ENCODE measurements at regions not wholly inside any gene's neighbourhood (a gene's known extent, or its start where the extent isn't known, plus 50 kb on each side); places are given as distances from the start of the nearest gene placed in this dataset.

GRCh38 chr2:212752730-212753351, 214.2 kb upstream of the ERBB4 start:
- TF ChIP-seq POLR2AphosphoS5 (IDR thresholded peaks at IDR 0.05; ENCODE audit: insufficient read depth, low read depth, low read length) (no peak), POLR2A (IDR thresholded peaks at IDR 0.05; ENCODE audit: low read depth, low read length) (no peak), CTCF (IDR thresholded peaks at IDR 0.05; ENCODE audit: extremely low read depth in 1 of 2, insufficient read depth in 1 of 2, low read depth in 1 of 2, low read length in 2 of 2) (no peak), EZH2 (IDR thresholded peaks at IDR 0.05; ENCODE audit: borderline replicate concordance, low read depth, low read length, severe bottlenecking) (no peak), MYC (IDR thresholded peaks at IDR 0.05; ENCODE audit: low read depth, low read length) (no peak), JUN (IDR thresholded peaks at IDR 0.05; ENCODE audit: borderline replicate concordance, insufficient read depth, insufficient read length, low read depth) (no peak), FOS (IDR thresholded peaks at IDR 0.05; ENCODE audit: borderline replicate concordance, insufficient read depth, low read length) (no peak), GATA2 (IDR thresholded peaks at IDR 0.05; ENCODE audit: insufficient read depth, insufficient read length, low read depth, low read length) (no peak)
- TF ChIP-seq, protein P1, sequence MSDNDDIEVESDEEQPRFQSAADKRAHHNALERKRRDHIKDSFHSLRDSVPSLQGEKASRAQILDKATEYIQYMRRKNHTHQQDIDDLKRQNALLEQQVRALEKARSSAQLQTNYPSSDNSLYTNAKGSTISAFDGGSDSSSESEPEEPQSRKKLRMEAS (IDR thresholded peaks at IDR 0.05; ENCODE audit: insufficient read depth, insufficient read length) = no peak
